SU-DHL-6 (cell line): ENCODE measurements at regions not wholly inside any gene's neighbourhood (a gene's known extent, or its start where the extent isn't known, plus 50 kb on each side); places are given as distances from the start of the nearest gene placed in this dataset.

Source experiments
- EZH2phosphoT487 ChIP-seq: fragments of 200-600 bp; sonication (generic), shearing (Covaris generic); conservative IDR thresholded peaks from 2 replicates; pipeline ENCODE4 v1.6.1; 2018; ENCODE audit warnings: mild to moderate bottlenecking, antibody characterized with exemption, low read length, moderate library complexity, mixed read lengths
- TF ChIP-seq, protein P1 (sequence below): fragments of 200-600 bp; sonication (generic); IDR thresholded peaks from one replicate; pipeline ENCODE4 v1.5.1; 2017; ENCODE audit warnings: antibody characterized with exemption, mild to moderate bottlenecking, low read length, moderate library complexity; ENCODE audit not compliant: insufficient read depth, poor library complexity, severe bottlenecking

DNA sequence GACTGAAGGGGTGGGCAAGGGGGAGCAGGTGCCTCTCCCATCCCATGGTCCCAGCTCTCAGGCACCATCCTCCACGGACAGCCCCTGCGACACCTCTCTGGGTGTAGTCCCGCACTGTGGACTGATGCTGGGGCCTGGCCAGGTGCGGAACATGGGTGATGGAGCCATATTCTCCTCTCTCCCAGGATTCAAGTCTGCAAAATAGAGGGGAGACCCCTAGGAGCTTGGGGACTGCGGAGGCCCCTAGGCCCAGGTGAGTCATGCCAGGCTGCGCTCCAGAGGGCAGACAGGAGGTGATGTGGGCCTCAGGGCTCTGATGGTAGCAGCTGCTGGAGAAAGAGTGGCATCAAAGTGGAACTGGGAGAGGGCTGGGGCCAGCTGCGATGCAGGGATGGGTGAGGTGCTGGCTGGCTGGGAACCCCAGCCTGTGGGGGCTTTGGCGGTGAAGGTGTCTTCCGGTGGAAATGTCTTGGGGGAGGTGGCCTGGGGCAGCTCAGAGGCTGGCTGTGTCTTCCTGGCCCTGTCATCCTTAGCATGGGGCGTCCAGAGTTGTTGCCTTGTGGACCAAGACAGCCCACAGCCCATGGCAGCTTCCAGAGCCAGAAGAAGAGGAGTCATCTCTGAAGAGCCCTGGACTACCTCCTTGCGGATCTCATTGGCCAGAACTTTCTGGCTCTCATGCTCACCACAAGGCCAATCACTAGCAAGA lies 149.1 kb downstream of the KIF26A start:
- TF ChIP-seq, protein P1, sequence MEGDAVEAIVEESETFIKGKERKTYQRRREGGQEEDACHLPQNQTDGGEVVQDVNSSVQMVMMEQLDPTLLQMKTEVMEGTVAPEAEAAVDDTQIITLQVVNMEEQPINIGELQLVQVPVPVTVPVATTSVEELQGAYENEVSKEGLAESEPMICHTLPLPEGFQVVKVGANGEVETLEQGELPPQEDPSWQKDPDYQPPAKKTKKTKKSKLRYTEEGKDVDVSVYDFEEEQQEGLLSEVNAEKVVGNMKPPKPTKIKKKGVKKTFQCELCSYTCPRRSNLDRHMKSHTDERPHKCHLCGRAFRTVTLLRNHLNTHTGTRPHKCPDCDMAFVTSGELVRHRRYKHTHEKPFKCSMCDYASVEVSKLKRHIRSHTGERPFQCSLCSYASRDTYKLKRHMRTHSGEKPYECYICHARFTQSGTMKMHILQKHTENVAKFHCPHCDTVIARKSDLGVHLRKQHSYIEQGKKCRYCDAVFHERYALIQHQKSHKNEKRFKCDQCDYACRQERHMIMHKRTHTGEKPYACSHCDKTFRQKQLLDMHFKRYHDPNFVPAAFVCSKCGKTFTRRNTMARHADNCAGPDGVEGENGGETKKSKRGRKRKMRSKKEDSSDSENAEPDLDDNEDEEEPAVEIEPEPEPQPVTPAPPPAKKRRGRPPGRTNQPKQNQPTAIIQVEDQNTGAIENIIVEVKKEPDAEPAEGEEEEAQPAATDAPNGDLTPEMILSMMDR, result no peak
- TF ChIP-seq EZH2phosphoT487, result no peak
